Stomach (tissue), 8 donors: ENCODE measurements at regions not wholly inside any gene's neighbourhood (a gene's known extent, or its start where the extent isn't known, plus 50 kb on each side); places are given as distances from the start of the nearest gene placed in this dataset.
A peak's percentile ranks its signal among the peaks of the same experiment; 100 is the strongest.
"Not testable (repeated sequence)": the region's sequence is repeated elsewhere in the genome, so short reads cannot be mapped to it uniquely, and the experiment has no call there.

Experiments
- DNase-seq, 2 donors: peaks; one replicate each; pipeline versions ENCODE4 v3.0.0 to v3.0.0-alpha.2; 2013 to 2019
- H3K27ac ChIP-seq, 5 donors: fragments of 200-600 bp in 4 of 5; sonication (generic) in 4 of 5; one replicate each; pipeline ENCODE4 v1.5.1; 2013 to 2019; ENCODE audit warnings: mild to moderate bottlenecking in 1 of 5, moderate library complexity in 1 of 5
- H3K27me3 ChIP-seq, 3 donors: fragments of 200-600 bp; sonication (generic); one replicate each; pipeline ENCODE4 v1.5.1; 2017 to 2019; ENCODE audit warnings: mixed run types in 1 of 3
- H3K36me3 ChIP-seq, 4 donors: fragments of 200-600 bp; sonication (generic); 1 replicate in 3 of 4; 2 replicates in 1 of 4; pipeline ENCODE4 v1.5.1; 2016 to 2019
- H3K4me1 ChIP-seq, 4 donors: fragments of 200-600 bp; sonication (generic); one replicate each; pipeline ENCODE4 v1.5.1; 2016 to 2019
- H3K4me3 ChIP-seq, 4 donors: fragments of 200-600 bp; sonication (generic) in 3 of 4; one replicate each; pipeline ENCODE4 v1.5.1; 2016 to 2019; ENCODE audit warnings: mild to moderate bottlenecking in 1 of 4
- H3K9me3 ChIP-seq, 4 donors: fragments of 200-600 bp; sonication (generic); one replicate each; pipeline ENCODE4 v1.5.1; 2016 to 2019
- CTCF ChIP-seq, 7 experiments: fragments of 450-650 bp in 4 of 7; fragments of 200-600 bp in 3 of 7; sonication (generic) in 3 of 7; IDR thresholded peaks; one replicate each; pipeline ENCODE4 v1.5.1; 2016 to 2019; ENCODE audit warnings: antibody characterized with exemption in 7 of 7, control low read depth in 2 of 7, mild to moderate bottlenecking in 1 of 7
- EP300 ChIP-seq: sonication (generic); formaldehyde crosslinking; IDR thresholded peaks from one replicate; pipeline ENCODE4 v1.6.1; 2017; ENCODE audit warnings: antibody characterized with exemption
- POLR2A ChIP-seq, 4 donors: fragments of 450-650 bp; IDR thresholded peaks; one replicate each; pipeline ENCODE4 v1.6.1; 2016; ENCODE audit warnings: antibody characterized with exemption in 4 of 4, control low read depth in 2 of 4, mild to moderate bottlenecking in 1 of 4, moderate library complexity in 1 of 4
- POLR2AphosphoS5 ChIP-seq, 3 donors: sonication (generic); formaldehyde crosslinking; IDR thresholded peaks; one replicate each; pipeline ENCODE4 v1.6.1; 2016; ENCODE audit warnings: antibody characterized with exemption in 3 of 3
- WGBS, 5 donors: extraction: QIAGEN DNeasy Blood & Tissue Kit in 3 of 5; methylation state at CpG; one replicate each; pipeline versions ENCODE4 v1.1.5 to v1.1.7; 2013 to 2018; 5-methylcytosine and 5-hydroxymethylcytosine counted together
- intact Hi-C: fragments of 100-400 bp; cut with DNase I; formaldehyde crosslinking; loops from one replicate; pipeline ENCODE4 v1.15.1; 2023; ENCODE audit warnings: low total_unique reads
- donor health status: healthy with polysubstance abuse.
- donor health status: Bipolar disorder and iron deficiency.
- donor health status: healthy.

- TF ChIP-seq CTCF (IDR thresholded peaks at IDR 0.05) (peak in 2 of 7 experiments; percentile 19 to 27), POLR2A (IDR thresholded peaks at IDR 0.05) (no peak)
- Histone ChIP-seq H3K36me3 (no peaks in the 10 kb centered on the region), H3K27ac (no peak overlapping the region), H3K9me3 (peaks cover 0 to 11% (median 9%) of the 10 kb centered on the region in 4 donors), H3K27me3 (peaks cover 0 to 8% (median 0%) of the 10 kb centered on the region in 3 donors), H3K4me3 (no peak overlapping the region), H3K4me1 (no peaks in the 10 kb centered on the region)
- intact Hi-C loops = no loop called here
- DNase-seq = peak in 1 of 2 donors; percentile 38
- WGBS, 5 donors = 63 to 68% (median 64%) methylated on average over 7 of the region's 7 CpGs
These were observed 115.0 kb downstream of the SYF2 start for GRCh38 chr1:25117233-25117823.

- intact Hi-C loops = no loop called here
These were observed 115.5 kb downstream of the SYF2 start for GRCh38 chr1:25116832-25117231.

GRCh38 chr1:25116117-25116516 lies 116.2 kb downstream of the SYF2 start:
- H3K27ac ChIP-seq, H3K36me3 ChIP-seq, H3K4me3 ChIP-seq, H3K4me1 ChIP-seq, intact Hi-C loops, DNase-seq, H3K27me3 ChIP-seq: not testable (repeated sequence)
- WGBS, 5 donors = 93 to 96% (median 95%) methylated on average over 6 to 7 of the region's 7 CpGs
- H3K9me3 ChIP-seq = peaks cover 0 to 11% (median 9%) of the 10 kb centered on the region in 4 donors

More at GRCh38 chr1:25116832-25117231, 115.5 kb downstream of the SYF2 start:
- DNase-seq = no peak
- no peak for TF ChIP-seq EP300
- no peak for TF ChIP-seq POLR2AphosphoS5 (IDR thresholded peaks at IDR 0.05)
- no peak for TF ChIP-seq CTCF (IDR thresholded peaks at IDR 0.05)
- no peak for TF ChIP-seq POLR2A (IDR thresholded peaks at IDR 0.05)
- Histone ChIP-seq H3K4me3 (no peak overlapping the region), H3K36me3 (no peaks in the 10 kb centered on the region), H3K4me1 (no peaks in the 10 kb centered on the region), H3K27me3 (peaks cover 0 to 3% (median 0%) of the 10 kb centered on the region in 3 donors), H3K9me3 (peaks cover 0 to 11% (median 9%) of the 10 kb centered on the region in 4 donors), H3K27ac (no peak overlapping the region)
- 89 to 95% (median 94%) methylated on average over 4 of the region's 4 CpGs for WGBS, 5 donors

- intact Hi-C loops = no loop called here
- WGBS, 5 donors = 73 to 82% (median 78%) methylated on average over 4 of the region's 4 CpGs
- Histone ChIP-seq H3K4me3 (no peak overlapping the region), H3K27ac (no peak overlapping the region), H3K4me1 (no peaks in the 10 kb centered on the region), H3K27me3 (peaks cover 0 to 8% (median 0%) of the 10 kb centered on the region in 3 donors), H3K9me3 (peaks cover 4 to 22% (median 18%) of the 10 kb centered on the region in 4 donors), H3K36me3 (no peaks in the 10 kb centered on the region)
- DNase-seq = no peak
- no peak for TF ChIP-seq POLR2AphosphoS5 (IDR thresholded peaks at IDR 0.05)
- TF ChIP-seq EP300 = no peak
- no peak for TF ChIP-seq POLR2A (IDR thresholded peaks at IDR 0.05)
- no peak for TF ChIP-seq CTCF (IDR thresholded peaks at IDR 0.05)
These were observed 118.6 kb downstream of the SYF2 start for GRCh38 chr1:25113731-25114130.

- TF ChIP-seq POLR2A (IDR thresholded peaks at IDR 0.05) (no peak), CTCF (IDR thresholded peaks at IDR 0.05) (no peak), POLR2AphosphoS5 (IDR thresholded peaks at IDR 0.05) (no peak), EP300 (no peak)
- WGBS, 5 donors = 51 to 72% (median 64%) methylated on average over 3 of the region's 3 CpGs
- DNase-seq = no peak
- Histone ChIP-seq H3K36me3 (no peaks in the 10 kb centered on the region), H3K27me3 (peaks cover 0 to 12% (median 0%) of the 10 kb centered on the region in 3 donors), H3K27ac (no peak overlapping the region), H3K9me3 (peaks cover 4 to 22% (median 18%) of the 10 kb centered on the region in 4 donors), H3K4me1 (no peaks in the 10 kb centered on the region), H3K4me3 (no peak overlapping the region)
- intact Hi-C loops = no loop called here
These were observed 119.2 kb downstream of the SYF2 start for GRCh38 chr1:25113086-25113485.
